ENCODE measurements at regions not wholly inside any gene's neighbourhood (a gene's known extent, or its start where the extent isn't known, plus 50 kb on each side); places are given as distances from the start of the nearest gene placed in this dataset.
A peak's percentile ranks its signal among the peaks of the same experiment; 100 is the strongest.

DNA sequence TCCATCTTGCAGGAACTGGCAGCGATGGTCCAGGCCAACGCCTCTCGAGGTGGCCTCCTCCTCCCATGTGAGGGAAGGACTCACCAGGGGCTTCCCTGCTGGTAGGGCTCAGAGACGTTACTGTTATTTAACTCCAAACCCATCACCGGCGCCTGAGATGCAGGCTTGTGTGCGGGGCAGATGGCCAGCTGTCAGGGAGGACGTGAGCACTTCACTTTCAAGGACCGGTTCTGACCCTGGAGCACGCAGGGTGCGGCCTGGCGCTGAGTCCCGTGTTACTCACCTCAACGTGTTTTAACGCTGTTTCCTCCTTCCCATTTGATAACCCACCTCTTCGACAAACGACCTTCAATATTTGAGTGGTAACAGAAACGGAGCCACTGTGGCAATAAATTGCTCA, 350.2 kb downstream of the ZNF516 start:
- DNase-seq (ENCODE audit: missing footprints), result no peak
- ATAC-seq, result no peak
- intact Hi-C loops (cut with DNase I), result no loop called here

DNA sequence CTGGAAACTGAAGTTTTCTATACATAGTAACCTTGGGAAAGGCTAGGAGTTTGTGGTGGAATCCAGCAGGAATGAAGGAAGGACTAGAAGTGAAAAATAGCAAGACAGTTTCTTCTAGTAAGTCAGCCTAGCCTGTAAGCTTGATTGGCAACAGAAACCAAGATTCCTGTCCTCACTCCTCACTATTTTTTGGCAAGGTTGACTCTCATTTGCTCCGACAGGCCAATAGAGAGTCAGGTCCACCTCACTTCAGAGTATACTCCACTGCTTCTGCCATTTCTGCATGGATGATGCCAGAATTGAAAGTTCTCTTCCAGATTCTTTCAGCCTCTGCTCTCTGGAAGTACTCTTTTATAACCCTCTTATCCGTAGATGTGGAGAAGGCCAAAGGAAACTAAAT, 352.4 kb downstream of the ZNF516 start:
- intact Hi-C loops (cut with DNase I), result no loop called here
- no peak for DNase-seq (ENCODE audit: missing footprints)
- no peak for ATAC-seq

DNA sequence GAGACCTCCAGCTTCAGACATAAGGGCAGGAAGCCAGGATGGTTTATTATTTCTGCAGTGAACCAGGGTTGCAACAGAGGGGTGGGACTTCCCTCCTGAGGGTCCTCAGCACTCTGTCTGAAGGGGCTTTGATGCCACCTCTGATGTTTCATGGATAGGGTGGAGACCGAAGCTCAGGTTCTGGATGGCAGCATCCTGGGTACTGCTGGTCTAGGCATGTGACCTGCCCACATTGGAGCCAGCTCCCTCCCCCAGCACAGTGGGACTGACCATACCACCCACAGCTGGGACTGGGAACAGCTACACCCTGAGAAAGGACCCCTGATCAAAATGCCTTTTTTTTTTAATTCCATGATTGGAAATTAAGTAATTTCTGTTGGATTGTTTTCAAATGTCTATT, 355.2 kb downstream of the ZNF516 start:
- ATAC-seq (no peak), DNase-seq (ENCODE audit: missing footprints) (no peak)
- intact Hi-C loops (cut with DNase I), result no loop called here

DNA sequence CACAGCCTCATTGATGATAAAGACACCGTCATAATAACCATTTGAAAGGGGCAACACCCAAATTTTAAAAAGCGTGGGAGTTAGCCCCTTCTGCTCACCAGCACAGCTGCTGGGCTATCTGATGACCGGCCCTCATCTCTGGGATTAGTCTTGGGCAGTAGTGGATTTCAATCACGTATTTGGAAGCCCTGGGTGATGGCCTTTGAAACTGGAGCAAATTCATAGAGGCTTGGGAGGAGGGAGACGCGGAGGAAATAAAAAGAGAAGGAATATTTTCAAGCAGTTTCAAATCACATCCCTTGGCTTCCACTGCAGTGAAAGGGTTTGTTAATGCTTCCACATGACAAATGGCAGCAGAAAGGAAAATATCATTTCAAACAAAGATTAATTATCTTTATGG, 357.8 kb downstream of the ZNF516 start:
- intact Hi-C loops (cut with DNase I), result no loop called here
- ATAC-seq, result no peak
- DNase-seq (ENCODE audit: missing footprints), result no peak

DNA sequence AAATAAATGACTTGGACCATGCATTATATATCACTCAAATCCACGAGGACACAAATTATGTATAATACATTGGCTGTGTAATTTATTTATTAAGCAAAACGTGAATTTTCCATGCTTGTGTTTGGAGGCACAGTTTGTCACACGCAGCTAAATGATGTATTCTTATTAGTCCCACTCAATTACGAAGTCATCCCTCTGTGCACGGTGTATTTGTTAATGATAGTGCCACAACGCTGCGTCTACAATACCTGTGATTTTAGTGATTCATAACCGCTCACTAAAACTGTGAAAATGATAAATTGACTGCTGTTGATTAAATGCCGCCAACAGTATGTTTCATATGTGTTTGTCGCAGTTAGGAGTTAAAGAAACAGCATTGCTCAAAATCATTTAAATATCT, 358.3 kb downstream of the ZNF516 start:
- intact Hi-C loops (cut with DNase I), result no loop called here
- ATAC-seq (no peak), DNase-seq (ENCODE audit: missing footprints) (no peak)

DNA sequence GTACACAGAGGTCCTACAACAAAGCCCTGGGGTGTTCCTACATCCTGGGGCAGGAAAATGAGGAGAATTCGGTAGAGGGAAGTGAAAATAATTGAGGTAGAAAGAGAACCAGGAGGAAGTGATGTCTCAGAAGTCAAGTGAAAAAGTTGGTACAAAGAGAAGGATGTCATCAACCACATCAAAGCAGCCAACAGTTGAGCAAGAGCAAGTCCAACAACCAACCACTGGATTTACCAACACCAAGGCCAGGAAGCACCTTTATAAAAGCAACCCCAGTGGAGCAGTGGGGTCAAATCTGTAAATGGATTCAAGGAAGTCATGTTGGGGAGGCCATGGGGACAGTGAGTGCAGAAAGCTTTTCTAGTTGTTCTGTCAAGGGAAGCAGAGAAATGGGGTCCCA, 360.4 kb downstream of the ZNF516 start:
- ATAC-seq, result no peak
- intact Hi-C loops (cut with DNase I), result no loop called here
- DNase-seq (ENCODE audit: missing footprints), result no peak

DNA sequence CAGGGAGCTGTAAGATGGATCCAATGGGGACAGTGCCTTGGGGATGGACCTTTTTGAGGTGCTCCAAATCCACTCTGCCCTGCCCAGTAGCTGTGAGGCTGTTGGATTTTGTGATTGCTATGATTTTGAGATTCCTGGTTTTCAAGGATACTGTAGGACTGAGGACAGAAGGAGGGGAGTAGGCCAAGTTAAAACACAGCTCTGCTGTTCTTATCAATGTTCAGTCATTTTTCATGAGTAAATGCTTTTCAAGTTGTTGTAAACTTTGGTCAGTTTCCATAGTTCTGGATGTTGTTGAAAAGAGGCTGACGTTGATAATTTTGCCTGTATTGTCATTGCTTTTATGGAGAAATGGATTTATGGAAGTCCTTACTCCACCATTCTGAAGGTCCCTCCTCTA, 361.2 kb downstream of the ZNF516 start:
- DNase-seq (ENCODE audit: missing footprints) (no peak), ATAC-seq (no peak)
- intact Hi-C loops (cut with DNase I), result no loop called here

DNA sequence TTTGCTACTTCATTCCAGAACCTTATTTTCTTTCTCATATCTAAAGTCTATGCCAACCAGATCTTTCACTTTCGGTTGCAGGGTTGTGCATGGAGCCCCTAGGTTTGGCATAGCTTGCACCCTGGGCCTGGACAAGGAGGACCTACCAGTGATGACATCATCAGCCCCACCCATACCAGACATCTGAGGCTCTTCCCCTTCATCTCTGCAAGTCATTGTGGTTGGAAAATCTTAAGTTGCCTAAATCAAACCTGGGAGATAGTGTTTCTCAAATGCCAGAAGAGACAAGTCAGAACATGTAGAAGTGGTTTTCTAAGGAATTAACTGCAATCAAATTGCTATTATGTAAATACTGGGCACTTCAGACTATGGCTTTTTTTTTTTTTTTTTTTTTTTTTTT, 363.3 kb downstream of the ZNF516 start:
- intact Hi-C loops (cut with DNase I), result no loop called here
- no peak for ATAC-seq
- no peak for DNase-seq (ENCODE audit: missing footprints)

DNA sequence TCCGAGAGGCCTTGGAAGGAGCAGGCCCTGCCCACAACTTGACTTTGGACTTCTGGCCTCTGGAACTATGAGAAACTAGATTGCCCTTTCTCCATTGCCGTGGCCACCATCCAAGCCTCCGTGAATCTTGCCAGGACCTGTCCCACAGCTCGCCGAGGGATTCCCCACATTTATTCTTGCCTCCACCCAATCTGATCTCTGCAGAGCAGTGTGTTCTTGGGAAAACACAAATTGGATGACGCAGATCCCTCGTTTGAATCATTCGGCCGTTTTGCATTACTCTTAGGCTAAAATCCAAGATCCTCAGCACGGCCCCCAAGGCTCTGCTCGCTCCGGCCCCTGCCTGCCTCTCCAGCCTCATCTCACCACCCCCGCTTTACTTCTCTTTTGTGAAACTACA, 364.2 kb downstream of the ZNF516 start:
- intact Hi-C loops (cut with DNase I), result no loop called here
- DNase-seq (ENCODE audit: missing footprints) (no peak), ATAC-seq (no peak)

DNA sequence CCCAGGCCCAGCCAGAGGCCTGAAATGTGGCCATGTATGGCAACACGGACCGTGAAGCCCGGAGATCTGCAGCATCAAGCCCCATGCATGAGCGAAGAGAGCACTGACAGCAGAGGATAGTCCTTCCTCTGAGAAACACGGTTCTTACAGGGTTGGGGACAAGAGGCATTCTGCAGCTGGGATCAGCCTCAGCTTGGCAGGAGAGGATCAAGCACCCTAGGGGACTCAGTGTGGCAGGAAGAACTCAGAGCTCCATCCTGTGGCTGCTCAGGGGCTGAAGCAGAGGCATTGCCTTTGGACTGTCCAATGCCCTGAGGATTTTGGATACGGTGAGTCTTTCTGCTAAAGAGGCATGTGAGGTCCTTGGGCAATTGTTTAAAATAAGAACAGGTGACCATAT, 368.7 kb downstream of the ZNF516 start:
- intact Hi-C loops (cut with DNase I), result loop anchor here (2.0 kb wide), 1 partner anchor 242 kb away; no protein-coding TSS in a partner anchor
- peak; percentile 72 for ATAC-seq
- no peak for DNase-seq (ENCODE audit: missing footprints)

DNA sequence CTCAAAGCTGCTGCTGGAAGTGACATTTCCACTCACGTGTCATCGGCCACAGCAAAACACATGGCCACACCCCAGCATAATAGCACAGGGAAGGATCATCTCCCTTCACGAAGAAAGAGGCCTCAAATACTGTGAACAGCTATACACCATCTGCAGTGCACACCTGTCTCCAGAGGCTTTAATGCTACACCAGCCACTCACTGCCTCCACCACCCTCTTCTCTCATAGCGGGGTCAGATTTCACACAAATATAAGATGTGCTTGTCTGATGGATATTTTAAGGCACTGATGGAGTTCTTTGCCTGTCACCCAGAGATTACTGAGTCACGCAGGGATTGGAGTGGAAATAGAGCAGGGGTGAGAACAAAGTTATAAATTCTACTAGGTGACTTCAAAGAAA, 374.0 kb downstream of the ZNF516 start:
- intact Hi-C loops (cut with DNase I), result no loop called here
- ATAC-seq, result no peak
- DNase-seq (ENCODE audit: missing footprints), result no peak

DNA sequence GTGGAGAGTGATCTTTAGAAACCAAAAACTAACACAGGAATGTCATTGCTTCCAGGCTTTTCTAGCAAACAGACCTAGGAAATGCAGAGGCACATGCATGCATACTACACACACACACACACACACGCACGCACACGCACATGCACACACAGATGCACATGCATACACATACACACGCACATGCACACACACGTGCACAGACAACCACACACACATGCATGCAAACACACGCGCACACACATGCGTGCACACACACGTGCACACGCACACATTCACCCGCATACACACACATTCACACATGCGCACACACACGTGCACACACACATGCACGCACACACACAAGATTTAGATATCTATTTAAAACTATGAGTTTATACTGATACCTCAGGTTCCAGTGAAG, 379.5 kb downstream of the ZNF516 start:
- no peak for ATAC-seq
- no peak for DNase-seq (ENCODE audit: missing footprints)
- intact Hi-C loops (cut with DNase I), result no loop called here

DNA sequence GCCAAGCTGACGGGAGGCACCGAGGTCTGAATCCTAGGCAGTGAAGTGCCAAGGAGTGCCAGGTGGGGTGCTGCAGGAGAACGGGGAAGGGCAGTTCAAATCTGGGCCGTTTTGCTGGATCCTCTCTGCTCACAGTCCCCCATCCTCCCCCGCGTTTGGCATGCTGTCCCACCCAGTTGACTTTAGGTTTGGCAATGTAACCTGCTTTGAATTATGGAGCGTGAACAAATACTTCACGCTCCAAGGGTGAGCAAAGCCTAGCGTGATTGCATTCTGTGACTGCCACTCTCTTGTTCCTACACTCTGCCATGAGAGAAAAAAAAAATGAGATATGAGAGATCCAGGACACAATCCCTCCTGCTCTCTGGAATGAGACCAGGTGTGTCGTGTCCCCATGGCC, 381.9 kb downstream of the ZNF516 start:
- no peak for DNase-seq (ENCODE audit: missing footprints)
- intact Hi-C loops (cut with DNase I), result no loop called here
- no peak for ATAC-seq

DNA sequence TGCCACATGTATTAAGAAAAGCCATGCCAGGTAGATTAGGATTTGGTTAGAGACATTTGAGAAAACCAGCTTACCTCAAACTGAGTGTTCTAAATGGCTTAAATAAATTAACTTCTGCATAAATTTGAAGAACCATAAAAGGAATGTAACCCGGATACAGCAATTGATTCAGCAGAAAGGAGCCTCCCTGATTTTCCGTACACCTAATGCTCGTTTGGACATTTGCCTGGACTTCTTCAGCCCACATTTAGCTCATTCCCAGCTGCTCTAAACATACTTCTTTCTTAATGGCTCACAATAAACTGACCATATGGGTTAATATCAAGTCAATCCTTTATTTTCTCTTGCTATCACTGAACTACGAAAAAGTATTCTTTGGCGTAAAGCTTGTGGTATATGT, 392.4 kb downstream of the ZNF516 start:
- DNase-seq (ENCODE audit: missing footprints), result no peak
- intact Hi-C loops (cut with DNase I), result no loop called here
- ATAC-seq, result no peak

DNA sequence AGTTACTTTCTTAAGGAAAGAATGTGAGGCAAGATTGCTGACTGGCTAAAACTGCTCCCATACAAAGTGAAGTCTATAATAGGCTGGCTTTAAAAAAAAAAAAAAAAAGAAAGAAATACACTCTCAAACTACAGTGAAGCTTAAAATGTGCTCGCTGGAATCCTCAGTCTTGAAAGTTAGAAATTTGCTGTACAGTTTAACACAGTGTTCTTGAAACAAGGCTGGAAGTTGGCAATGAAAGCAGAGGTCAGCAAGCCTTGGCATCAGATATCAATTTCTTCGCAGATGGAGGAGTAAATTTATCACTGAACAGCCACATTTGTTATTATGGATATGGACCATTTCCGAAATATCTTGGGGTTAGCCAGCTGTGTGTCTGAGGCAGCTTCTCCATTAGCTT, 392.9 kb downstream of the ZNF516 start:
- intact Hi-C loops (cut with DNase I), result no loop called here
- ATAC-seq, result no peak
- no peak for DNase-seq (ENCODE audit: missing footprints)

DNA sequence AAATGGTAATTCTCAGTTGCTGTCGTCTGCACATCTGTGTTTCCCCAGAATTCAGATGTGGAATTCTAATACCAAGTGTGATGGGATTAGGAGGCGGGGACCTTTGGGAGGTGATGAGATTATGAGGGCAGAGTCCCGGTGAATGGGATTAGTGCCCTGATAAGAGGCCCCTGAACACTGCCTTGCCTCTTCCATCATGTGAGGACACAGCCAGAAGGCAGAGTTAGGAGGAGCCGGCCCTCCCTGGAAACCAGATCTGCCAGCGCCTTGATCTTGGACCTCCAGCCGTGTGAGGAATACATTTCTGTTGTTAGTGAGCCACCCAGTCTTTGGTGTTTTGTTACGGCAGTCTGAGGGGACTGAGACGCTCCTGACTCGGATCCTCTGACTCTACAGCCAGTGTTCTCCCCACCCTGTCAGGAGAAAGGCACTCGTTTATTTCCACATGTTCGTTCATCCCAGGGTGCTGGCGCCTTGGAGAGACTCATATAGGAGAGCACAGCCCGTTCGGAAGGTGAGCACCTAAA, 395.0 kb downstream of the ZNF516 start:
- intact Hi-C loops (cut with DNase I), result no loop called here
- DNase-seq (ENCODE audit: missing footprints) (no peak), ATAC-seq (no peak)

DNA sequence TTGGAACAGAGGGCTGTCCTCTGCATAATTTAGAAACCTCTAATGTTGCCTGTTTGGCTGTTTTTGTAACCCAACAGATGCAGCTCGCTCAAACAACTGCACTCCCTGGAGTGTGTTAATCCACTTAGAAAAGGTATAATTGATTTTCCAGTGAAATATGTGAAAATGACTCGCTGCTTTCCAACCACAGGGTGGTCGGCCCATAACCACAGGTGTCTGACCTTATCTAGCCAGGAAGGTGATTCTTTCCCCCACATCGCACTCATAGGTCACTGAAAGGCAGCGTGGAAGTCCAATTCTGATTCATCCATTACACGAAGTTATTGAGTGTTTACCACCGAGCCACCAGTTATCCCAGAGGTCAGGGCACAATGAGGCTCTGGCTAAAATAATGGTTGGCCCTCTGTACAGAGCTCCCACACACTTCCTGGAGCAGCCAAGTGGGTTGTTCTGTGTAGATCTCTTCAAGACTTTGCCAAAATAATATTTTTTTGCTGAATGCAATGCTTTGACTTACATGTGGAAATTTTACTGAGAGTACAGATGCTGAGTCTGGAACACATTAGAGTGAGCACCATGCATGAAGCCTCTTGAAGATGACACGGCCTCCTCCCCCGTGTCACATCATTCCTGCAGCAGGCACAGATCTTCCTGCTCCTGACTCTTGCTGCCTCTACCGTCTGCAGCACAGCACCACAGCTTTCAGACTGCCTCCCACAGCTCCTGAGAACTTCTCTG, 396.2 kb downstream of the ZNF516 start:
- no peak for ATAC-seq
- DNase-seq (ENCODE audit: missing footprints), result no peak
- intact Hi-C loops (cut with DNase I), result no loop called here

DNA sequence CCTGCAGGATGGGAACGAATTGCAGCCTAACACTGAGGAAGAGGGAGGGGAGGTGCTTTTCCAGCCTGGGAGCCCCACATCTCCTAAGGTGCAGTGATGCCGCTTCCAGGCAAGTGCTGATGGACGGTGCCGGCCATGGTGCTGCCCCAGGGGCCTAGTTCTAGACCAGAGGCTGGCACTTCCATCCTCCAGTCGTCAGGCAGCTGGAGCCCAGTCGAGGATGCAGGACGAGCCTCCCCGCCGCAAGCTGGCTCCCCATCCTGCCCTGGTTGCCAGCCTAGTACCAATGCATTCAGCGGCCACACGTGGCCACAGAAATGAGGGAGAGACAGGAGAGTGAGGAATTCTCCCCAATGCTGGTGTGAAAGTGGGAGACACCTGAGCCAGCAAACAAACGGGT, 413.5 kb downstream of the ZNF516 start:
- DNase-seq (ENCODE audit: missing footprints) (no peak), ATAC-seq (no peak)
- intact Hi-C loops (cut with DNase I), result no loop called here

DNA sequence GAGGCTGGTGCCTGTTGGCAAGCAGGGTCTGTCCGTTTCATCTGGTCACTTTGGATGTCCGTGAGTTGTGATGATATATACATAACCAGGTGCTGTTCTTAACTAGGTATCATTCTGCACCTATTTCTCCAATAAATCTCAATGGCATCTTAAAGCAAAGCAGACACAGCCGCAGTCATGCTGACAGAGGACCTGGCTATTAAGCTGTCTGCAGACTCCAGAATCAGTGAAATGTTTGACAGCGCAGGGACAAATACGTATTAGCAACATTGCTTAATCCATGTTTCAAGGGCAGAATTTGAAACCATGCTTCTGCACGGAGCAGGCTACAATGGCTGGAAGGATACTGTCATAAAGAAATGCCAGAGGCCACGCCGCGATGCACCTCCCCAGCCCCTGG, 414.6 kb downstream of the ZNF516 start:
- ATAC-seq, result no peak
- DNase-seq (ENCODE audit: missing footprints), result no peak
- intact Hi-C loops (cut with DNase I), result no loop called here

DNA sequence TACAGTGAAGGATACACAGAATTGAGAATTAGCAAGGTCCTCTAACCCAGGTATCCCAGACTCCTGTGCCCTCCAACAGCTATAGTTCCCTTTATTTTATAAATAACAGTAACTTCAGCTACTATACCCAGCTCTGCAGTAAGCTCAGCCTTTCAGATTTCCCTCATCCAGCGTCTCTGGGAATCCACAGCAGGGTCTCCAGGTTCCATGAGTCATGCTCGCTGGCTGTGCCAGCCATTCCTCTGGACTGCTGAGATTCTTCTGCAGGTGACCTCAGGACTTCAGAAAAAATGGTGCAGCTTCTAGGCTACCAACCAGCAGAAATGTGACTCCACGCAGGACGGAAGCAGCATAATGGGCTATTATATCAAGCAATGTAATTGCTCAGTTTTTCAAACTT, 419.3 kb downstream of the ZNF516 start:
- DNase-seq (ENCODE audit: missing footprints) (no peak), ATAC-seq (no peak)
- intact Hi-C loops (cut with DNase I), result no loop called here

DNA sequence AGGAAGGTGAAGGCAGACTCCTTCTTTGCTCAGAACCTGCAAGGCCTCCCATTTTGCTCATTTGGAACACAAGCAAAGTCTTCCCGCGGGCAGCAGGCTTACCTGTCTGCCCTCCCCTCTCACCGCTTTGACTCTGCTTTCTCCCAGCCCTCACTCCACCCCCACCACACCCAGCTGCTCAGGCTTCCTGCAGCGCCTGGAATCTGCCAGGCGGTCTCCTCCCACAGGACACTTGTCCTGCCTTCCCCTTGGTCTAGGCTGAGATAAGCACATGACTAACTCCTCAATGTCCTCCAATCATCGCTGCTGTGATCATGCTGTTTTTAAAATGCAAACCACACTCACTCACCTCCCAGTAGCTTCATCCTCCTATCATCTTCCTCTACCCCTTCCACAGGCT, 430.0 kb downstream of the ZNF516 start:
- intact Hi-C loops (cut with DNase I), result no loop called here
- no peak for ATAC-seq
- DNase-seq (ENCODE audit: missing footprints), result no peak
